T1000 (cell line): ENCODE measurements at regions not wholly inside any gene's neighbourhood (a gene's known extent, or its start where the extent isn't known, plus 50 kb on each side); places are given as distances from the start of the nearest gene placed in this dataset.

Experiments used
- DNase-seq: peaks from one replicate; lab custom pipeline; 2025; ENCODE audit warnings: mixed read lengths; lab: John Stamatoyannopoulos, UW

GRCh38 chr2:58951722-58952121 lies 710.6 kb upstream of the FANCL start:
- no peak for DNase-seq

GRCh38 chr2:58950795-58951462 lies 709.8 kb upstream of the FANCL start:
- no peak for DNase-seq

- DNase-seq = no peak
These were observed 698.3 kb upstream of the FANCL start for GRCh38 chr2:58939388-58939787.

GRCh38 chr2:58938988-58939387 lies 697.9 kb upstream of the FANCL start:
- no peak for DNase-seq

- DNase-seq = no peak
These were observed 691.7 kb upstream of the FANCL start for GRCh38 chr2:58932801-58933200.

GRCh38 chr2:58930537-58930936 lies 689.4 kb upstream of the FANCL start:
- DNase-seq = no peak

- no peak for DNase-seq
These were observed 687.8 kb upstream of the FANCL start for GRCh38 chr2:58928973-58929372.

- no peak for DNase-seq
These were observed 687.3 kb upstream of the FANCL start for GRCh38 chr2:58928391-58928790.

GRCh38 chr2:58926112-58926511 lies 685.0 kb upstream of the FANCL start:
- DNase-seq = no peak

GRCh38 chr2:58925676-58926081 lies 684.6 kb upstream of the FANCL start:
- no peak for DNase-seq

GRCh38 chr2:58923869-58924268 lies 682.7 kb upstream of the FANCL start:
- DNase-seq = peak; percentile 10

GRCh38 chr2:58922245-58922644 lies 681.1 kb upstream of the FANCL start:
- no peak for DNase-seq

GRCh38 chr2:58921676-58922075 lies 680.6 kb upstream of the FANCL start:
- DNase-seq = no peak

- DNase-seq = no peak
These were observed 678.9 kb upstream of the FANCL start for GRCh38 chr2:58920001-58920400.

GRCh38 chr2:58919316-58919715 lies 678.2 kb upstream of the FANCL start:
- no peak for DNase-seq

GRCh38 chr2:58918141-58918540 lies 677.0 kb upstream of the FANCL start:
- no peak for DNase-seq

GRCh38 chr2:58917596-58917995 lies 676.5 kb upstream of the FANCL start:
- no peak for DNase-seq

GRCh38 chr2:58916063-58916462 lies 674.9 kb upstream of the FANCL start:
- no peak for DNase-seq

- no peak for DNase-seq
These were observed 673.8 kb upstream of the FANCL start for GRCh38 chr2:58914733-58915505.

- no peak for DNase-seq
These were observed 672.1 kb upstream of the FANCL start for GRCh38 chr2:58913082-58913726.

- no peak for DNase-seq
These were observed 670.8 kb upstream of the FANCL start for GRCh38 chr2:58911877-58912276.

- DNase-seq = no peak
These were observed 667.5 kb upstream of the FANCL start for GRCh38 chr2:58908501-58909154.

- no peak for DNase-seq
These were observed 666.5 kb upstream of the FANCL start for GRCh38 chr2:58907644-58908043.
